H9 (cell line): ENCODE measurements at regions not wholly inside any gene's neighbourhood (a gene's known extent, or its start where the extent isn't known, plus 50 kb on each side); places are given as distances from the start of the nearest gene placed in this dataset.

Experiments
- DNase-seq: peaks from one replicate; pipeline ENCODE4 v3.0.0-alpha.2; 2017
- H2AFZ ChIP-seq: one replicate; pipeline ENCODE4 v1.6.1; 2013; ENCODE audit warnings: mild to moderate bottlenecking, low read length, control low read depth, moderate library complexity
- H2AK5ac ChIP-seq: 2 replicates; pipeline ENCODE4 v1.6.1; 2013; ENCODE audit warnings: low read length, control low read depth, mixed read lengths; ENCODE audit not compliant: insufficient read length
- H2BK120ac ChIP-seq: one replicate; pipeline ENCODE4 v1.6.1; 2013; ENCODE audit warnings: low read depth, mild to moderate bottlenecking, low read length, control low read depth, inconsistent platforms; ENCODE audit not compliant: poor library complexity, severe bottlenecking
- H2BK12ac ChIP-seq: 2 replicates; pipeline ENCODE4 v1.6.1; 2013; ENCODE audit warnings: low read length, control low read depth, mixed read lengths, low read depth; ENCODE audit not compliant: insufficient read length
- H2BK15ac ChIP-seq: 2 replicates; pipeline ENCODE4 v1.6.1; 2013; ENCODE audit warnings: low read depth, low read length, control low read depth
- H2BK20ac ChIP-seq: one replicate; pipeline ENCODE4 v1.6.1; 2013; ENCODE audit warnings: low read depth, mild to moderate bottlenecking, low read length, control low read depth, inconsistent platforms; ENCODE audit not compliant: poor library complexity, severe bottlenecking
- H2BK5ac ChIP-seq: 2 replicates; pipeline ENCODE4 v1.6.1; 2013; ENCODE audit warnings: low read length, control low read depth, mixed read lengths; ENCODE audit not compliant: insufficient read length
- H3K14ac ChIP-seq: 2 replicates; pipeline ENCODE4 v1.6.1; 2013; ENCODE audit warnings: low read length, control low read depth; ENCODE audit not compliant: insufficient read depth
- H3K18ac ChIP-seq: 2 replicates; pipeline ENCODE4 v1.6.1; 2013; ENCODE audit warnings: low read depth, mild to moderate bottlenecking, mixed read lengths, low read length, control low read depth; ENCODE audit not compliant: insufficient read length
- H3K23ac ChIP-seq: 2 replicates; pipeline ENCODE4 v1.6.1; 2013; ENCODE audit warnings: low read length, control low read depth, mixed read lengths, low read depth; ENCODE audit not compliant: insufficient read length
- H3K23me2 ChIP-seq: 2 replicates; pipeline ENCODE4 v1.6.1; 2013; ENCODE audit warnings: low read depth, mild to moderate bottlenecking, mixed read lengths, low read length, control low read depth; ENCODE audit not compliant: insufficient read length, poor library complexity, severe bottlenecking
- H3K27ac ChIP-seq: 2 replicates; pipeline ENCODE4 v1.5.1; 2013; ENCODE audit warnings: low read length, control low read depth, mixed read lengths, low read depth; ENCODE audit not compliant: insufficient read length
- H3K27me3 ChIP-seq: 2 replicates; pipeline ENCODE4 v1.6.1; 2013; ENCODE audit warnings: low read length, control low read depth, inconsistent platforms; ENCODE audit not compliant: insufficient read depth
- H3K4ac ChIP-seq: 2 replicates; pipeline ENCODE4 v1.6.1; 2013; ENCODE audit warnings: low read depth, mild to moderate bottlenecking, control low read depth, inconsistent platforms, low read length, moderate library complexity
- H3K4me1 ChIP-seq: 2 replicates; pipeline ENCODE4 v1.6.1; 2013; ENCODE audit warnings: low read length, control low read depth, inconsistent platforms; ENCODE audit not compliant: insufficient read depth
- H3K4me2 ChIP-seq: 2 replicates; pipeline ENCODE4 v1.6.1; 2013; ENCODE audit warnings: low read length, control low read depth, mixed read lengths; ENCODE audit not compliant: insufficient read length, insufficient read depth
- H3K56ac ChIP-seq: 2 replicates; pipeline ENCODE4 v1.6.1; 2013; ENCODE audit warnings: low read depth, mild to moderate bottlenecking, mixed read lengths, low read length, control low read depth; ENCODE audit not compliant: insufficient read length
- H3K79me1 ChIP-seq: 2 replicates; pipeline ENCODE4 v1.6.1; 2013; ENCODE audit warnings: low read depth, mild to moderate bottlenecking, moderate library complexity, low read length, control low read depth, inconsistent platforms; ENCODE audit not compliant: insufficient read depth, poor library complexity, severe bottlenecking
- H3K79me2 ChIP-seq: 2 replicates; pipeline ENCODE4 v1.6.1; 2013; ENCODE audit warnings: low read length, control low read depth, inconsistent platforms; ENCODE audit not compliant: insufficient read depth
- H3K9ac ChIP-seq: 2 replicates; pipeline ENCODE4 v1.6.1; 2013; ENCODE audit warnings: low read length, control low read depth, mixed read lengths; ENCODE audit not compliant: insufficient read length; ENCODE audit errors: extremely low read depth
- H3K9me3 ChIP-seq: one replicate; pipeline ENCODE4 v1.6.1; 2013; ENCODE audit warnings: low read depth, low read length, inconsistent platforms; ENCODE audit not compliant: control insufficient read depth
- H3T11ph ChIP-seq: one replicate; pipeline ENCODE4 v1.6.1; 2013; ENCODE audit warnings: mild to moderate bottlenecking, low read length, control low read depth, inconsistent platforms
- H4K20me1 ChIP-seq: one replicate; pipeline ENCODE4 v1.6.1; 2013; ENCODE audit not compliant: control insufficient read depth, insufficient read length, insufficient read depth
- H4K5ac ChIP-seq: 2 replicates; pipeline ENCODE4 v1.6.1; 2013; ENCODE audit warnings: low read depth, mild to moderate bottlenecking, mixed read lengths, low read length, control low read depth; ENCODE audit not compliant: insufficient read length
- H4K8ac ChIP-seq: replicated peaks from 2 replicates; pipeline ENCODE4 v1.6.1; 2013; ENCODE audit warnings: low read length, control low read depth, mixed read lengths, low read depth; ENCODE audit not compliant: insufficient read length
- H4K91ac ChIP-seq: 2 replicates; pipeline ENCODE4 v1.6.1; 2013; ENCODE audit warnings: low read depth, mild to moderate bottlenecking, moderate library complexity, mixed read lengths, low read length, control low read depth; ENCODE audit not compliant: insufficient read length
- H3K27ac Mint-ChIP-seq, 3 experiments: 2 replicates in 2 of 3; 3 replicates in 1 of 3; pipeline ENCODE4 v1.8.0; 2020 to 2021; ENCODE audit warnings: mixed read lengths in 3 of 3, mild to moderate bottlenecking in 1 of 3, moderate library complexity in 1 of 3
- H3K27me3 Mint-ChIP-seq: 2 replicates; pipeline ENCODE4 v1.8.0; 2021; ENCODE audit warnings: low read depth, mild to moderate bottlenecking, moderate library complexity, mixed read lengths
- H3K36me3 Mint-ChIP-seq, 3 experiments: 2 replicates in 2 of 3; 3 replicates in 1 of 3; pipeline ENCODE4 v1.8.0; 2020 to 2021; ENCODE audit warnings: low read depth in 3 of 3, mixed read lengths in 3 of 3; ENCODE audit not compliant: insufficient read depth in 1 of 3
- H3K4me1 Mint-ChIP-seq, 2 experiments: 2 replicates each; pipeline ENCODE4 v1.8.0; 2020; ENCODE audit warnings: mixed read lengths in 2 of 2
- H3K4me3 Mint-ChIP-seq, 2 experiments: 2 replicates in 1 of 2; 3 replicates in 1 of 2; pipeline ENCODE4 v1.8.0; 2020 to 2021; ENCODE audit warnings: mild to moderate bottlenecking in 2 of 2, mixed read lengths in 2 of 2, moderate library complexity in 1 of 2
- H3K9me3 Mint-ChIP-seq, 2 experiments: 2 replicates in 1 of 2; 3 replicates in 1 of 2; pipeline ENCODE4 v1.8.0; 2020; ENCODE audit warnings: mild to moderate bottlenecking in 2 of 2, mixed read lengths in 2 of 2, moderate library complexity in 1 of 2
- WGBS: extraction: QIAGEN DNeasy Blood & Tissue Kit; methylation state at CpG from one replicate; pipeline ENCODE4 v1.1.7; 2013; ENCODE audit warnings: missing lambda C conversion rate, low lambda C conversion rate, mixed read lengths; ENCODE audit not compliant: insufficient read length; ENCODE audit errors: extremely low coverage; 5-methylcytosine and 5-hydroxymethylcytosine counted together
- TF ChIP-seq, protein P1 (sequence below): fragments of 200-600 bp; sonication (generic); conservative IDR thresholded peaks from 3 replicates; pipeline ENCODE4 v1.8.0; 2021; ENCODE audit warnings: antibody characterized with exemption, mild to moderate bottlenecking

DNA sequence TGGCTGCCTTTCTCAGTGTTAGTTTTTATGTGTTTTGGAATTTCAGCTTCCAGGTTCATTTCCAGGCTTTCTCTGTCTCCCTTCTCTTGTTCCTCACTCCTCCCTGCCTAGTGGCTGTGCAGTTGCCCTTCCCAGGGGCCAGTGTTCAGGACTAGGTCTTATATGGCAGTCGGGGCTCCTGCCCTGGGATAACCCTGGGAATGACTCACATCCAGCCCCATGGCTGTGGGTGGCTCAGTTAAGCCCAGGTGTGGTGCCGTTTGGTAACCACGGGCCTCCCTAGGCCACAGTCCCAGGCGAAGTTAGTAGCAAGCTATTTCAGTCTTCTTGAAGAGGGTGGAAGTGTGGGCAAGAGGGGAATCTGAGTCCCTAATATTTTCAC is 57.4 kb upstream of the DDR1 start:
- Histone ChIP-seq H2AK5ac (no peak overlapping the region), H3K4ac (no peak overlapping the region), H3K18ac (no peak overlapping the region), H3K9me3 (no peaks in the 10 kb centered on the region), H3K4me1 (no peaks in the 10 kb centered on the region), H2BK20ac (no peak overlapping the region), H3K23ac (no peak overlapping the region), H2BK12ac (no peak overlapping the region), H3K27me3 (no peaks in the 10 kb centered on the region), H3T11ph (no peak overlapping the region), H3K23me2 (no peaks in the 10 kb centered on the region), H2BK5ac (no peak overlapping the region), H3K56ac (no peak overlapping the region), H4K8ac (no peak overlapping the region), H3K9ac (no peak overlapping the region), H2BK120ac (no peak overlapping the region), H3K14ac (no peak overlapping the region), H3K79me2 (no peaks in the 10 kb centered on the region), H3K27ac (no peak overlapping the region), H4K91ac (no peak overlapping the region), H3K79me1 (no peaks in the 10 kb centered on the region), H4K5ac (no peak overlapping the region), H2BK15ac (no peak overlapping the region), H4K20me1 (no peaks in the 10 kb centered on the region), H2AFZ (no peak overlapping the region), H3K4me2 (no peak overlapping the region)
- H3K27me3 Mint-ChIP-seq: no peaks in the 10 kb centered on the region
- TF ChIP-seq, protein P1, sequence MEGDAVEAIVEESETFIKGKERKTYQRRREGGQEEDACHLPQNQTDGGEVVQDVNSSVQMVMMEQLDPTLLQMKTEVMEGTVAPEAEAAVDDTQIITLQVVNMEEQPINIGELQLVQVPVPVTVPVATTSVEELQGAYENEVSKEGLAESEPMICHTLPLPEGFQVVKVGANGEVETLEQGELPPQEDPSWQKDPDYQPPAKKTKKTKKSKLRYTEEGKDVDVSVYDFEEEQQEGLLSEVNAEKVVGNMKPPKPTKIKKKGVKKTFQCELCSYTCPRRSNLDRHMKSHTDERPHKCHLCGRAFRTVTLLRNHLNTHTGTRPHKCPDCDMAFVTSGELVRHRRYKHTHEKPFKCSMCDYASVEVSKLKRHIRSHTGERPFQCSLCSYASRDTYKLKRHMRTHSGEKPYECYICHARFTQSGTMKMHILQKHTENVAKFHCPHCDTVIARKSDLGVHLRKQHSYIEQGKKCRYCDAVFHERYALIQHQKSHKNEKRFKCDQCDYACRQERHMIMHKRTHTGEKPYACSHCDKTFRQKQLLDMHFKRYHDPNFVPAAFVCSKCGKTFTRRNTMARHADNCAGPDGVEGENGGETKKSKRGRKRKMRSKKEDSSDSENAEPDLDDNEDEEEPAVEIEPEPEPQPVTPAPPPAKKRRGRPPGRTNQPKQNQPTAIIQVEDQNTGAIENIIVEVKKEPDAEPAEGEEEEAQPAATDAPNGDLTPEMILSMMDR: no peak
- no peaks in the 10 kb centered on the region for H3K9me3 Mint-ChIP-seq
- H3K36me3 Mint-ChIP-seq: no peaks in the 10 kb centered on the region; a peak in 1 of 7 replicates
- peak overlapping the region in 1 of 3 experiments; percentile 13; a peak in 3 of 7 replicates for H3K27ac Mint-ChIP-seq
- H3K4me3 Mint-ChIP-seq: no peak overlapping the region
- H3K4me1 Mint-ChIP-seq: peaks cover 32 to 33% of the 10 kb centered on the region in 2 experiments
- no peak for DNase-seq
- WGBS: no CpG with 5 or more reads among the region's 4 CpGs
